ENCODE measurements at regions not wholly inside any gene's neighbourhood (a gene's known extent, or its start where the extent isn't known, plus 50 kb on each side); places are given as distances from the start of the nearest gene placed in this dataset.

DNA sequence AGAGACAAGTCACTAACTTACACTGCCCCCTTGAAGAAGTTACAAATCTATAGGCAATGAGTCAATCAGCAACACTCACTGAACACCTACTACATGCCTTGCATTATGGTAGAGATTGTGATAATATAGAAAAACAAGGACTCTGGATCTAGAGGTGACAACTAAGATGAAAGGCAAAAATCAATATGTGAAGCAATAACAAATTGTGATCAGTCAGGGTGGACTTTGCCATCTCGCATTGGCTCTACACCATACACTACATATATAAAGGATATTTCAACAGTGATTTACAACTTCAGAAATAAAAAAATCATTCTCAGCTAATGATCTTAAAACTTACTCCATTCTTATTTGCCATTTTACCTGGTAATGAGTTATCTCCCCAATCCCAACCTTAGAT lies 210.7 kb upstream of the CD96 start:
- Histone ChIP-seq H3K36me3 (replicated peaks; ENCODE audit: insufficient read depth, low read length) (no peaks in the 10 kb centered on the region), H3K9ac (ENCODE audit: low read length) (no peak overlapping the region), H3F3A (ENCODE audit: insufficient read depth, low read length) (no peaks in the 10 kb centered on the region), H3K79me2 (ENCODE audit: low read length) (no peaks in the 10 kb centered on the region), H2AFZ (ENCODE audit: low read length) (no peak overlapping the region), H3K4me3 (ENCODE audit: low read length) (no peak overlapping the region), H3K27me3 (replicated peaks; ENCODE audit: insufficient read depth, low read length) (no peaks in the 10 kb centered on the region), H3K4me1 (ENCODE audit: low read length) (no peaks in the 10 kb centered on the region), H3K9me2 (replicated peaks; ENCODE audit: insufficient read depth, low read length) (no peaks in the 10 kb centered on the region), H3K9me3 (replicated peaks; ENCODE audit: insufficient read depth, low read length) (no peaks in the 10 kb centered on the region), H3K4me2 (ENCODE audit: low read depth, low read length) (no peak overlapping the region), H3K27ac (ENCODE audit: low read length) (no peak overlapping the region), H4K20me1 (ENCODE audit: insufficient read depth, low read length) (no peaks in the 10 kb centered on the region)
- no peak for DNase-seq
- TF ChIP-seq EZH2 (optimal IDR thresholded peaks at IDR 0.05; ENCODE audit: low read depth, low read length) (no peak), EZH2phosphoT487 (IDR thresholded peaks at IDR 0.05; ENCODE audit: low read length) (no peak)
- TF ChIP-seq, protein P1, sequence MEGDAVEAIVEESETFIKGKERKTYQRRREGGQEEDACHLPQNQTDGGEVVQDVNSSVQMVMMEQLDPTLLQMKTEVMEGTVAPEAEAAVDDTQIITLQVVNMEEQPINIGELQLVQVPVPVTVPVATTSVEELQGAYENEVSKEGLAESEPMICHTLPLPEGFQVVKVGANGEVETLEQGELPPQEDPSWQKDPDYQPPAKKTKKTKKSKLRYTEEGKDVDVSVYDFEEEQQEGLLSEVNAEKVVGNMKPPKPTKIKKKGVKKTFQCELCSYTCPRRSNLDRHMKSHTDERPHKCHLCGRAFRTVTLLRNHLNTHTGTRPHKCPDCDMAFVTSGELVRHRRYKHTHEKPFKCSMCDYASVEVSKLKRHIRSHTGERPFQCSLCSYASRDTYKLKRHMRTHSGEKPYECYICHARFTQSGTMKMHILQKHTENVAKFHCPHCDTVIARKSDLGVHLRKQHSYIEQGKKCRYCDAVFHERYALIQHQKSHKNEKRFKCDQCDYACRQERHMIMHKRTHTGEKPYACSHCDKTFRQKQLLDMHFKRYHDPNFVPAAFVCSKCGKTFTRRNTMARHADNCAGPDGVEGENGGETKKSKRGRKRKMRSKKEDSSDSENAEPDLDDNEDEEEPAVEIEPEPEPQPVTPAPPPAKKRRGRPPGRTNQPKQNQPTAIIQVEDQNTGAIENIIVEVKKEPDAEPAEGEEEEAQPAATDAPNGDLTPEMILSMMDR (IDR thresholded peaks at IDR 0.05; ENCODE audit: low read length): no peak

DNA sequence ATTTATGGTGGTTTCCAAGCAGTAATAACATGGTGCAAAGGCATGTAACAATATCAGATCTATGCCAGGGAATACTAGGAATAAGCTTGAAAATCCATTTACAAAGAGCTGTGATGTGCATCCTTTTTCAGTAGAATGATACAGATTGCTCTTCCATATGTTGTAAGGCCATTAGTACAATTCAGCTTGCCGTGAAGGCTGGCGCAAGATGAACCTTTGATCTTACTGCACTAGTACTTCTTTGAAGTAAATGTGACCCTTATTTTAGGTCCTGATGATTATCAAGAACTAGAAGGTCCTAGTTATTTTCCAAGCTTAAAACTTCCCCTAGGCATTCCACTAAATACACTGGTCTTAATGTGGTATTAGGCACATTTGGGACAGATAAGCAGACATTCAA lies 210.1 kb upstream of the CD96 start:
- Histone ChIP-seq H3F3A (ENCODE audit: insufficient read depth, low read length) (no peaks in the 10 kb centered on the region), H3K9me2 (replicated peaks; ENCODE audit: insufficient read depth, low read length) (no peaks in the 10 kb centered on the region)

DNA sequence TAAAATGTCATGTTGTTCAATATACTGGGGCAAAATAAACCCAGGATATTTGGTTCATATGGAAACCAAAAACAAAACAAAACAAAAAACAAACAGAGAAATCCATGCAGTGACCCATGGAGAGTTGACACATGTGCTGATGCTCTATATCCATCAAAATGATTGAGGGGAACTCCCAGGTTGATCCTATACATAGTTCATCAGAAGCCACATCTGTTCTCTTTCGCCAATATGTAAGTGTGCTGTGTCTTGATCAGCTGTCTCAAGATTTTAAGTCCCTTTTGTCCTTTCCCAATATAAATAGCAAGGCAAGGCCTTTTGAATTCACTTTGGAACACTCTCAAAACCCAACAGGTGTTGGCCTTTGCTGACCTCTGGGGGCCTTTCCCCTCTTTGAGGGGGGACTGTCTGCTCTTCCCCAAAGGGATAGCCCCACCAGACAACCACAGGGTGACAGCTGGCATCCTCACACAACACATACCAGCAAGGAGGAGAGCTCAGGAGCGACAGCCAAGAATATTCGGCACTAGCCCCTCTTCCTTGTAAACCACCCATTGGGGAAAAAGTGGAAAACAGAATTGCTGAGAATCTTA lies 209.4 kb upstream of the CD96 start:
- no peaks in the 10 kb centered on the region for H3F3A ChIP-seq (ENCODE audit: insufficient read depth, low read length)
- H2AFZ ChIP-seq (ENCODE audit: low read length): no peak overlapping the region
- DNase-seq: no peak
- no peaks in the 10 kb centered on the region for H3K36me3 ChIP-seq (replicated peaks; ENCODE audit: insufficient read depth, low read length)
- H3K79me2 ChIP-seq (ENCODE audit: low read length): no peaks in the 10 kb centered on the region
- H3K27ac ChIP-seq (ENCODE audit: low read length): no peak overlapping the region
- H3K9me3 ChIP-seq (replicated peaks; ENCODE audit: insufficient read depth, low read length): no peaks in the 10 kb centered on the region
- TF ChIP-seq EZH2 (optimal IDR thresholded peaks at IDR 0.05; ENCODE audit: low read depth, low read length): no peak
- TF ChIP-seq, protein P1 (IDR thresholded peaks at IDR 0.05; ENCODE audit: low read length): no peak
- no peak for TF ChIP-seq EZH2phosphoT487 (IDR thresholded peaks at IDR 0.05; ENCODE audit: low read length)
- no peaks in the 10 kb centered on the region for H4K20me1 ChIP-seq (ENCODE audit: insufficient read depth, low read length)
- no peak overlapping the region for H3K9ac ChIP-seq (ENCODE audit: low read length)
- H3K27me3 ChIP-seq (replicated peaks; ENCODE audit: insufficient read depth, low read length): no peaks in the 10 kb centered on the region
- no peak overlapping the region for H3K4me3 ChIP-seq (ENCODE audit: low read length)
- no peak overlapping the region for H3K4me2 ChIP-seq (ENCODE audit: low read depth, low read length)
- H3K9me2 ChIP-seq (replicated peaks; ENCODE audit: insufficient read depth, low read length): no peaks in the 10 kb centered on the region
- no peaks in the 10 kb centered on the region for H3K4me1 ChIP-seq (ENCODE audit: low read length)

More for the DNA sequence above, 210.1 kb upstream of the CD96 start:
- Histone ChIP-seq H3K27me3 (replicated peaks; ENCODE audit: insufficient read depth, low read length) (no peaks in the 10 kb centered on the region), H2AFZ (ENCODE audit: low read length) (no peak overlapping the region), H3K4me3 (ENCODE audit: low read length) (no peak overlapping the region), H3K79me2 (ENCODE audit: low read length) (no peaks in the 10 kb centered on the region), H3K9ac (ENCODE audit: low read length) (no peak overlapping the region), H3K4me2 (ENCODE audit: low read depth, low read length) (no peak overlapping the region), H4K20me1 (ENCODE audit: insufficient read depth, low read length) (no peaks in the 10 kb centered on the region), H3K4me1 (ENCODE audit: low read length) (no peaks in the 10 kb centered on the region), H3K27ac (ENCODE audit: low read length) (no peak overlapping the region), H3K9me3 (replicated peaks; ENCODE audit: insufficient read depth, low read length) (no peaks in the 10 kb centered on the region), H3K36me3 (replicated peaks; ENCODE audit: insufficient read depth, low read length) (no peaks in the 10 kb centered on the region)
- TF ChIP-seq, protein P1 (IDR thresholded peaks at IDR 0.05; ENCODE audit: low read length): no peak
- TF ChIP-seq EZH2phosphoT487 (IDR thresholded peaks at IDR 0.05; ENCODE audit: low read length) (no peak), EZH2 (optimal IDR thresholded peaks at IDR 0.05; ENCODE audit: low read depth, low read length) (no peak)
- no peak for DNase-seq
